GM19328 (cell line): ENCODE measurements at regions not wholly inside any gene's neighbourhood (a gene's known extent, or its start where the extent isn't known, plus 50 kb on each side); places are given as distances from the start of the nearest gene placed in this dataset.
"Not testable (repeated sequence)": the region's sequence is repeated elsewhere in the genome, so short reads cannot be mapped to it uniquely, and the experiment has no call there.

Experiments used
- ATAC-seq: cut with Tn5 transposase; IDR thresholded peaks from one replicate; pipeline ENCODE4 v1.9.1; 2021; ENCODE audit warnings: mild to moderate bottlenecking, moderate library complexity; ENCODE audit not compliant: unreplicated experiment

GRCh38 chr4:112086036-112086434 is 59.2 kb upstream of the FAM241A start:
- ATAC-seq = no peak

- not testable (repeated sequence) for ATAC-seq
These were observed 58.6 kb upstream of the FAM241A start for GRCh38 chr4:112086661-112087060.

- not testable (repeated sequence) for ATAC-seq
These were observed 52.9 kb upstream of the FAM241A start for GRCh38 chr4:112092330-112092729.

GRCh38 chr4:112093636-112094202 is 51.5 kb upstream of the FAM241A start:
- ATAC-seq = no peak

GRCh38 chr4:112094330-112094729 is 50.9 kb upstream of the FAM241A start:
- ATAC-seq = no peak
